ENCODE measurements at regions not wholly inside any gene's neighbourhood (a gene's known extent, or its start where the extent isn't known, plus 50 kb on each side); places are given as distances from the start of the nearest gene placed in this dataset.

GRCh38 chr16:88194397-88195268 lies 188.1 kb upstream of the ZNF469 start:
- no peaks in the 10 kb centered on the region for H3K79me2 ChIP-seq (ENCODE audit: low read length)
- H4K20me1 ChIP-seq (ENCODE audit: insufficient read depth, low read length) = no peaks in the 10 kb centered on the region
- no peak overlapping the region for H3K9ac ChIP-seq (ENCODE audit: low read length)
- H3K4me3 ChIP-seq (ENCODE audit: low read length) = no peak overlapping the region
- H3K4me1 ChIP-seq (ENCODE audit: low read length) = no peaks in the 10 kb centered on the region
- no peak for TF ChIP-seq EZH2phosphoT487 (IDR thresholded peaks at IDR 0.05; ENCODE audit: low read depth)
- TF ChIP-seq, protein P1, sequence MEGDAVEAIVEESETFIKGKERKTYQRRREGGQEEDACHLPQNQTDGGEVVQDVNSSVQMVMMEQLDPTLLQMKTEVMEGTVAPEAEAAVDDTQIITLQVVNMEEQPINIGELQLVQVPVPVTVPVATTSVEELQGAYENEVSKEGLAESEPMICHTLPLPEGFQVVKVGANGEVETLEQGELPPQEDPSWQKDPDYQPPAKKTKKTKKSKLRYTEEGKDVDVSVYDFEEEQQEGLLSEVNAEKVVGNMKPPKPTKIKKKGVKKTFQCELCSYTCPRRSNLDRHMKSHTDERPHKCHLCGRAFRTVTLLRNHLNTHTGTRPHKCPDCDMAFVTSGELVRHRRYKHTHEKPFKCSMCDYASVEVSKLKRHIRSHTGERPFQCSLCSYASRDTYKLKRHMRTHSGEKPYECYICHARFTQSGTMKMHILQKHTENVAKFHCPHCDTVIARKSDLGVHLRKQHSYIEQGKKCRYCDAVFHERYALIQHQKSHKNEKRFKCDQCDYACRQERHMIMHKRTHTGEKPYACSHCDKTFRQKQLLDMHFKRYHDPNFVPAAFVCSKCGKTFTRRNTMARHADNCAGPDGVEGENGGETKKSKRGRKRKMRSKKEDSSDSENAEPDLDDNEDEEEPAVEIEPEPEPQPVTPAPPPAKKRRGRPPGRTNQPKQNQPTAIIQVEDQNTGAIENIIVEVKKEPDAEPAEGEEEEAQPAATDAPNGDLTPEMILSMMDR (IDR thresholded peaks at IDR 0.05; ENCODE audit: low read depth, low read length) = no peak
- no peak overlapping the region for H2AFZ ChIP-seq (ENCODE audit: low read depth, low read length)
- H3K4me2 ChIP-seq (ENCODE audit: low read length) = no peak overlapping the region
- H3K9me3 ChIP-seq (ENCODE audit: insufficient read depth, low read length) = no peaks in the 10 kb centered on the region
- H3K36me3 ChIP-seq (replicated peaks; ENCODE audit: low read depth, low read length) = no peaks in the 10 kb centered on the region
- H3K27me3 ChIP-seq (ENCODE audit: low read depth, low read length) = no peaks in the 10 kb centered on the region
- H3K27ac ChIP-seq (ENCODE audit: low read length) = no peak overlapping the region

- H3K27me3 ChIP-seq (ENCODE audit: low read depth, low read length) = no peaks in the 10 kb centered on the region
- H3K27ac ChIP-seq (ENCODE audit: low read length) = no peak overlapping the region
- H2AFZ ChIP-seq (ENCODE audit: low read depth, low read length) = no peak overlapping the region
- H3K4me2 ChIP-seq (ENCODE audit: low read length) = no peak overlapping the region
- TF ChIP-seq, protein P1 (IDR thresholded peaks at IDR 0.05; ENCODE audit: low read depth, low read length) = no peak
- H3K36me3 ChIP-seq (replicated peaks; ENCODE audit: low read depth, low read length) = no peaks in the 10 kb centered on the region
- H3K4me1 ChIP-seq (ENCODE audit: low read length) = no peaks in the 10 kb centered on the region
- no peak overlapping the region for H3K9ac ChIP-seq (ENCODE audit: low read length)
- no peaks in the 10 kb centered on the region for H3K79me2 ChIP-seq (ENCODE audit: low read length)
- no peaks in the 10 kb centered on the region for H3K9me3 ChIP-seq (ENCODE audit: insufficient read depth, low read length)
- H3K4me3 ChIP-seq (ENCODE audit: low read length) = no peak overlapping the region
- no peaks in the 10 kb centered on the region for H4K20me1 ChIP-seq (ENCODE audit: insufficient read depth, low read length)
Observed at GRCh38 chr16:88195269-88195705, 187.5 kb upstream of the ZNF469 start.

DNA sequence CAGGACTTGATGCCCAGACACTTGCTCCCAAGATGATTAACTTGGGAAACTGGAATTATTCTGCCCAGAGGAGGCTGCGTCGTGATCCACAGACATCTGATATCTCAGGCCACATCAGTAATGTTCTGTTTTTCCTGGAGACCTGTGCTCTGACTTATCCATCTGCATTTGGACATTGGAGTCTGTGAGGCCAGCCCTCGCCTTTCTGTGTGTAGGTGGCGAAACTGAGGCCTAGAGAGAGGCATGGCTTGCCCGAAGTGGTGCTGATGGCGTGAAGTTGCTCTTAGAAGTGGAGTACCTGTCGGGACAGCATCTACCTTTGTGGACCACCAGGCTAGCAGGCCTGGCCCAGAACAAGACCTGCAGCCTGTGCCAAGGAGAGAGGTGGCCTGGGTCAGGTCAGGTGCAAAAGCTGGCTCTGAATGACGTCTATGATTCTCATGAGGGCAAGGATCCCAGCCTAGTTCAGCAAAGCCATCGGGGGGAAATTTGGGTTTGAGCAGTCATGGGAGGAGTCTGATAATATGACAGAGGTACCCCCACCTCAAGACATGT lies 186.8 kb upstream of the ZNF469 start:
- TF ChIP-seq, protein P1 (IDR thresholded peaks at IDR 0.05; ENCODE audit: low read depth, low read length) = no peak
- TF ChIP-seq EZH2phosphoT487 (IDR thresholded peaks at IDR 0.05; ENCODE audit: low read depth) = no peak
- no peak overlapping the region for H3K4me3 ChIP-seq (ENCODE audit: low read length)
- H3K9ac ChIP-seq (ENCODE audit: low read length) = no peak overlapping the region
- H3K79me2 ChIP-seq (ENCODE audit: low read length) = no peaks in the 10 kb centered on the region
- no peak overlapping the region for H3K4me2 ChIP-seq (ENCODE audit: low read length)
- H3K9me3 ChIP-seq (ENCODE audit: insufficient read depth, low read length) = no peaks in the 10 kb centered on the region
- no peak overlapping the region for H3K27ac ChIP-seq (ENCODE audit: low read length)
- H2AFZ ChIP-seq (ENCODE audit: low read depth, low read length) = no peak overlapping the region
- no peaks in the 10 kb centered on the region for H4K20me1 ChIP-seq (ENCODE audit: insufficient read depth, low read length)
- H3K27me3 ChIP-seq (ENCODE audit: low read depth, low read length) = no peaks in the 10 kb centered on the region
- no peaks in the 10 kb centered on the region for H3K4me1 ChIP-seq (ENCODE audit: low read length)
- no peaks in the 10 kb centered on the region for H3K36me3 ChIP-seq (replicated peaks; ENCODE audit: low read depth, low read length)

DNA sequence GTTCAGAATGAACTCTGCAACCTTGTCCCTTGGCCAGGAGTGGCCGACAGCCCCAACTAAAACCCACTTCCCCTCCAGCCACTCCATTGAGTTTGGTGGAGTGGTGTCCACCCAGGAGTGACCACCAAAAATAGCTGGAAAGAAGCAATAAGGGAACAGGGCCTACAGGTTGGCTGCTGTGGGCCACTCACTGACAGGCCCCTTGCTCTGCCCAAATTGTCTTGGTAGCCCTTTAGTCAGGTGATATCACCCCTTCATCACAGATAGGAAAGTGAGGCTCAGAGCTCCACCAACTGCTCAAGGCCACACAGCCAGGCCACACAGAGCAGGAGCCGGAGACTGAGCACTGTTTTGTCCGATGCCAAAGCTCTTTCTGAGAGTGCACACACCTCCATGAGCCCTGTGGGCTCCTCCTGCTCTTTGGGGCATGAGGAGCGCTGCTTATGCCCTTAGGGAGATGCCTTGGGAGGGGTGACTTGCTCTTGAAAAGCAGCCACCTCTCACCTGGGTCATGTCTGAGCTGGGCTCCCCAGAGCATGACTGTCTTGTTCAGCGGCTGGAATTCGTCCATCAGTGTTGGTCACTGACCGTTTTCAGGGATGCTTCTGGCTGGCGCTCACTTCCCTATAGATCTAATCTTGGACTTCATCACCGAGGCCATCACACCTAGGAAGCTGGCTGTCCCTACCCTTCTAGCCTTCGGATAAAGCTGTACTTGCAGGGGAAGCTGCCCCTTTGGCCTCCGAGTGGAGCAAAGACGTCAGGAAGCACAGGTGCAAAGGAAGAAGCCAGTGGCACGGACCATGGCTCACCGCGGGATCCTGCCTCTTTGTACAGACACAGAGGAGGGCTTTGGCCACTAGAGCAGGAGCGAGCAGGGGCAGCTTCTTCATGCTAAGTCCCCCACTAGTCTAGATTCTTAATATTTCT lies 186.0 kb upstream of the ZNF469 start:
- no peaks in the 10 kb centered on the region for H3K27me3 ChIP-seq (ENCODE audit: low read depth, low read length)
- no peak overlapping the region for H3K9ac ChIP-seq (ENCODE audit: low read length)
- no peak overlapping the region for H3K27ac ChIP-seq (ENCODE audit: low read length)
- TF ChIP-seq, protein P1 (IDR thresholded peaks at IDR 0.05; ENCODE audit: low read depth, low read length) = no peak
- TF ChIP-seq EZH2phosphoT487 (IDR thresholded peaks at IDR 0.05; ENCODE audit: low read depth) = no peak
- H3K79me2 ChIP-seq (ENCODE audit: low read length) = no peaks in the 10 kb centered on the region
- no peak overlapping the region for H3K4me3 ChIP-seq (ENCODE audit: low read length)
- no peaks in the 10 kb centered on the region for H3K36me3 ChIP-seq (replicated peaks; ENCODE audit: low read depth, low read length)
- H2AFZ ChIP-seq (ENCODE audit: low read depth, low read length) = no peak overlapping the region
- H3K9me3 ChIP-seq (ENCODE audit: insufficient read depth, low read length) = no peaks in the 10 kb centered on the region
- no peaks in the 10 kb centered on the region for H4K20me1 ChIP-seq (ENCODE audit: insufficient read depth, low read length)
- H3K4me1 ChIP-seq (ENCODE audit: low read length) = no peaks in the 10 kb centered on the region
- no peak overlapping the region for H3K4me2 ChIP-seq (ENCODE audit: low read length)
